ENCODE measurements at regions not wholly inside any gene's neighbourhood (a gene's known extent, or its start where the extent isn't known, plus 50 kb on each side); places are given as distances from the start of the nearest gene placed in this dataset.

DNA sequence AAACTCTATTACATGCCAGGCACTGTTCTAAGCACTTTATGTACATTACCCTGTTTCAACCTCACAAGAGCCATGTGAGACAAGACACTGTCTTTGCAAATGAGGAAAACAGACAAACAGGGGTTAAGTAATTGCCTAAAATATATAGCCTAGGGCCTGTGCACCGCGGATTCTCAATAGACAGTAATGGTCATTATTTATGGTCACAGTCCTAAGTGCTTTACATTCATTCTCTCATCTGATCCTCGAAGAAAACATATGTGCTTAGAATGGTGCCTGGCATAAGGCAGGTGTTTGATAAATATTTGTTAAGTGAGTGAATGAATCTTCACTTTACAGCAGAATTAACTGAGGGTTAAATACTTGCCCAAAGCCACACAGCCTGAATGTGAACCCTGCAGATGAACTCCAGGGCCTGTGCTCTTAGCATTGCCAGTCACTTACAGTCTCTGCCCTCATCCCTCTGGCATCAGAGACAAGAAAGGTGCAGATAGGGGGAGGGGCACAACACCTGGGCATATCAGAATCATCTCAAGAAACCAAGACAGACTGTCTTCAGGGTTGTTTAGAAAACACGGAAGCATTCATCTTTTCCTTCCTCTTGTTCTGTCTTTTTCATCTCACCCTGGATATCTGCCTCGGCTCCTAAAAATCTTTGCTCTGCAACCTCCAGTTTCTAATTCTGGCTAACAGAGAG, 92.8 kb upstream of the SASH1 start:
- TF ChIP-seq CTCF (IDR thresholded peaks at IDR 0.05) (no peak), ZFX (IDR thresholded peaks at IDR 0.05; ENCODE audit: borderline replicate concordance) (no peak)
- no peak overlapping the region for H3K27ac ChIP-seq

DNA sequence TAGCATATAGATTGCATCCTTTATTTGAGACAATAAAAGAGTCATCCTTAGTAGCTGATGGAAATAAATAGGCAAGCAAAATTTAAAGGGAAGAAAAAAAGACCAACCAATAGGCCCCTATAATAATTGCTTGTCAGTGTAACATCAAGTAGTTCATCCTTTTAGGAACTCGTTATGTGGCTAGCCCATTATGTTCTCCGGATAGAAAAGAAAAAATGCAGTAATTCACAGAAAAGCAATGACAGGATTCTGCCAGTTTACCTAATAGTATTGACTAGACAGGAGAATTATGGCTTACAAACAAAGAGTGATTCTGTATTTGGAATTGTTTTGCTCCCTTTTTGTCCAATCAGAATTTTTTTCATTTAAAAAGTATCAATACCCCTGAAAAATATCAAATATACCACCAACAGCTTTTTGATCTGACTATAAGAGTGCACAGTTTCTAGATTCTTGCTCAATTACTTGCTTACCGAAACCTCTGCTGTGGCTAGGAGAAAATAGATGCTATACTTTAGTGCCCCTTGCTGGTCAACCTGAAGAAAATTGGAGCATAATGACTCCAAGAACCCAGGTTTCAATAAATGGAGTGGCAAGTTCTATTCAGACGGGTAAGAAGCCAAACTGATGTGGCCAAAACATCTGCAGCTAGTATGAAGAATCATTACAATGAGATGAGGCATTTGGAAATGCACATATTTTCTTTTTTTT, 91.5 kb upstream of the SASH1 start:
- TF ChIP-seq ZFX (IDR thresholded peaks at IDR 0.05; ENCODE audit: borderline replicate concordance): no peak
- no peak; the same call in 1 of the 2 replicates for TF ChIP-seq CTCF (IDR thresholded peaks at IDR 0.05)
- H3K27ac ChIP-seq: no peak overlapping the region

DNA sequence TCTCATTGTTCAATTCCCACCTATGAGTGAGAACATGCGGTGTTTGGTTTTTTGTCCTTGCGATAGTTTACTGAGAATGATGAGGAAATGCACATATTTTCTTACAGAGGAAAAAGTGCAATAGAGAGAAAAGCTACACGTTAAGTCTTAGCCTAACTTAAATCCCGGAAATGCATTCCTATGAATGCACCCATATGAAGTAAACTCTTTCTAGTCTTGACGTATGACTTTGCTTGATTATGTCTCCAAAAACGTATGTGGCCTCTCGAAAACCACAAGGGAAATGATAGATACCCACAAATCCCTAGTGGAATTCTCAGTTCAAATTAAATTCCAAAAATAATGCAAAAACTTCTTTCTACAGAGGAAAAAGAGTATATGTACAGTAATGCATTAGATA, 90.7 kb upstream of the SASH1 start:
- no peak overlapping the region for H3K27ac ChIP-seq
- TF ChIP-seq CTCF (IDR thresholded peaks at IDR 0.05) (no peak), ZFX (IDR thresholded peaks at IDR 0.05; ENCODE audit: borderline replicate concordance) (no peak)

DNA sequence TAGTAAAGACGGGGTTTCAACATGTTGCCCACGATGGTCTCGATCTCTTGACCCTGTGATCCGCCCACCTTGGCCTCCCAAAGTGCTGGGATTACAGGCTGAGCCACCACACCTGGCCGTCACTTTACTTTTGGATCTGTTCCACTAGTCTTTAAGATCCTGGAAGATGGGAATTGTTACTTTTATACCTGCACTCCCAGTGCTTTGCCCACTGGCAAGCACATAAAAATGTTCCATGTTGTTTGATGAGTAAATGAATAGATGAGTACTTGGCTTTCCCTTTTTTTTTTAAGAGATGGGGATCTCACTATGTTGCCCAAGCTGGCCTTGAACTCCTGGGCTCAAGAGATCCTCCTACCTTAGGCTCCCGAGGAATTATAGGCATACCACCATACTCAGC, 84.8 kb upstream of the SASH1 start:
- no peak for TF ChIP-seq ZFX (IDR thresholded peaks at IDR 0.05; ENCODE audit: borderline replicate concordance)
- no peak for TF ChIP-seq CTCF (IDR thresholded peaks at IDR 0.05)
- no peak overlapping the region for H3K27ac ChIP-seq

- H3K27ac ChIP-seq: no peak overlapping the region
- no peak for TF ChIP-seq ZFX (IDR thresholded peaks at IDR 0.05; ENCODE audit: borderline replicate concordance)
- TF ChIP-seq CTCF (IDR thresholded peaks at IDR 0.05): no peak
Observed at GRCh38 chr6:148258868-148259267, 83.8 kb upstream of the SASH1 start.

DNA sequence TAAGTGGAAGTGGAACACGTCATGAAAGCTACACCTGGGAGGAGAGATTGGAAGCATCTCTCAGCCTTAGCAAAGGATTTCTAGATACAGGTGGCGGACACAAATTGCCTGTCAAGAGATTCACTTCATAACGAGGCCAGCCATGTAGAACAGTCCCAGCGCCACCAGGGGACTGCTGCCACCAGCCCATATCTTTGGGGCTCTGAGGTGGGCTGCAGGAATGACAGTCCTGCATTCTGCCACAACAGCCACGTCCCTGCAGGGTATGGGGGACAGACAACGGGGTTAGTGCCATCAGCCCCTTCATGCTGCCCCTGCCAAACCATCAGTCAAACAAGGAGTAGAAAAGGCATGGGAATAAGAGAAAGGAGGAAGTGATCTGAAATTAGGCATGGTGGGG, 81.2 kb upstream of the SASH1 start:
- no peak overlapping the region for H3K27ac ChIP-seq
- TF ChIP-seq CTCF (IDR thresholded peaks at IDR 0.05): no peak
- TF ChIP-seq ZFX (IDR thresholded peaks at IDR 0.05; ENCODE audit: borderline replicate concordance): no peak

GRCh38 chr6:148263010-148263409, 79.6 kb upstream of the SASH1 start:
- no peak overlapping the region for H3K27ac ChIP-seq
- TF ChIP-seq ZFX (IDR thresholded peaks at IDR 0.05; ENCODE audit: borderline replicate concordance): no peak
- TF ChIP-seq CTCF (IDR thresholded peaks at IDR 0.05): no peak
